HS-5 (cell line): ENCODE measurements at regions not wholly inside any gene's neighbourhood (a gene's known extent, or its start where the extent isn't known, plus 50 kb on each side); places are given as distances from the start of the nearest gene placed in this dataset.
A peak's percentile ranks its signal among the peaks of the same experiment; 100 is the strongest.

Experiments
- DNase-seq: peaks from one replicate; pipeline ENCODE4 v3.0.0-alpha.2; 2012; ENCODE audit warnings: low read depth

GRCh38 chr7:42617806-42618457 lies 293.9 kb downstream of the C7orf25 start:
- no peak for DNase-seq

- DNase-seq: no peak
Observed at GRCh38 chr7:42617071-42617765, 294.7 kb downstream of the C7orf25 start.

- DNase-seq: no peak
Observed at GRCh38 chr7:42614636-42615035, 297.2 kb downstream of the C7orf25 start.

- no peak for DNase-seq
Observed at GRCh38 chr7:42611961-42612360, 299.9 kb downstream of the C7orf25 start.

GRCh38 chr7:42611289-42611928 lies 300.5 kb downstream of the C7orf25 start:
- DNase-seq: no peak

GRCh38 chr7:42606193-42606905 lies 305.5 kb downstream of the C7orf25 start:
- DNase-seq: peak; percentile 2

GRCh38 chr7:42605406-42606192 lies 306.3 kb downstream of the C7orf25 start:
- DNase-seq: peak; percentile 35

GRCh38 chr7:42603496-42603895 lies 308.4 kb downstream of the C7orf25 start:
- no peak for DNase-seq

- no peak for DNase-seq
Observed at GRCh38 chr7:42597300-42597699, 314.6 kb downstream of the C7orf25 start.

GRCh38 chr7:42596737-42597136 lies 315.1 kb downstream of the C7orf25 start:
- no peak for DNase-seq

- no peak for DNase-seq
Observed at GRCh38 chr7:42593860-42594259, 318.0 kb downstream of the C7orf25 start.

- no peak for DNase-seq
Observed at GRCh38 chr7:42590771-42591310, 321.0 kb downstream of the C7orf25 start.

GRCh38 chr7:42588876-42589275 lies 323.0 kb downstream of the C7orf25 start:
- no peak for DNase-seq

- DNase-seq: no peak
Observed at GRCh38 chr7:42587806-42588205, 324.1 kb downstream of the C7orf25 start.

- DNase-seq: no peak
Observed at GRCh38 chr7:42580061-42580460, 331.8 kb downstream of the C7orf25 start.

- no peak for DNase-seq
Observed at GRCh38 chr7:42575171-42575570, 336.7 kb downstream of the C7orf25 start.

GRCh38 chr7:42574685-42575084 lies 337.2 kb downstream of the C7orf25 start:
- DNase-seq: no peak

GRCh38 chr7:42573881-42574672 lies 337.1 kb upstream of the GLI3 start:
- no peak for DNase-seq

- no peak for DNase-seq
Observed at GRCh38 chr7:42572561-42572960, 335.6 kb upstream of the GLI3 start.

- no peak for DNase-seq
Observed at GRCh38 chr7:42572056-42572455, 335.0 kb upstream of the GLI3 start.

- no peak for DNase-seq
Observed at GRCh38 chr7:42570944-42571343, 333.9 kb upstream of the GLI3 start.
